SKM-1 (cell line): ENCODE measurements at regions not wholly inside any gene's neighbourhood (a gene's known extent, or its start where the extent isn't known, plus 50 kb on each side); places are given as distances from the start of the nearest gene placed in this dataset.
"Not testable (repeated sequence)": the region's sequence is repeated elsewhere in the genome, so short reads cannot be mapped to it uniquely, and the experiment has no call there.

Experiments used
- DNase-seq: peaks from one replicate; lab custom pipeline; 2025; ENCODE audit not compliant: unreplicated experiment; lab: John Stamatoyannopoulos, UW

DNA sequence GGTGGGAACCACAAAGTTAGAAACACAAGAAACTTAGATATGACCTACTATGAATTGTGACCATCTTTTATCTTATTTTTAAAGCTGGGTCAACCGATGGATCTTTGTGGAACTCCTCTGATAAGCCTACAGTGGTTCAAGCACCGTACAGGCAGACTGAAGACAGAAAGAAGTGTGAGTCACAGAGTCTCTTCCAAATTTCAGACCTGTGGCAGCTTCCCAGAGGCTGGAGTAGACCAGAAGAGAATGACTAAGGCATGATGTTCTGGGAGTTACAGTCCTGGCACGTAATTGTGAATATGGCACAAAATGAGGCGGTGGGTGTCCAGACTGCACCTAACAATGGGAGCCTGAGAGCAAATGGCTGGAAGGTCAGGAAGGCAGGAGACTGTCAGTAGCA lies 70.0 kb downstream of the LMO4 start:
- DNase-seq = no peak

DNA sequence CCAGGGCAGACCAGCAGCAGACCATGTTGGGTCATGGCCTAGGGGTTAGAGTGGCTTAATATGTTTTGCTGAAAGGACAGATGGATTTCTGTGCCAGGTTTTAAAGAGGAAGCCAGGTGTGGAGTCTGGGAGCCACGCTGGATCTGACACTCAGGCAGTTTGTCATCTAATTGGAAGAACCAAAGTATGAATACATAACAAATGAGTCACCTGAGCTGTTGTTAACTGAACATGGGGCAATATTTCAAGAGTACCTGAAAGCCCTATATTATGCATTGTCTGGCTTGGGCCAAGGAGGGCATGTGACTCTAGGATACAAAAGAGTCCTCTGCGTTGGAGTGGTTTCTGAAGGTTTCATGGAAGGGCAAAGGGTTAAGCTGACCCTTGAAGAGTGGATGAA lies 70.6 kb downstream of the LMO4 start:
- DNase-seq = no peak

DNA sequence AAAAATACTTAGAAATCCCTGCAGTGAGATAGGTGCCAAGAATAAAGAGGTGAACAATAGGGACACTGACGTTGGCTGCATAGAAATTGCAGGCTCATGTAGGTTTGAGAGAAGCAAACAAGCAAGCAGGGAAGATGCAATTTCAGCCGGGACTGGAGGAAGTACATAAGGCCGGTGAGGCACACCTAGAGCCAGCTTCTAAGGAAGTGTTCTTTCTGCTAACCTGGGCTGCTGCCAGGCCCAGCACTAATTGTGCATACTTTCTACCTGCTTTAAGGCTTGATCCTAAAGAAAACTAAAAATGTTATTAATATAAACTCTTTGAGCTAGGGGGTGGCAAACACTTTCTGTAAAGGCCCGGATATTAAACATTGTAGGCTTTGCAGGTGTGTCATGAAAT lies 71.0 kb downstream of the LMO4 start:
- DNase-seq = no peak

DNA sequence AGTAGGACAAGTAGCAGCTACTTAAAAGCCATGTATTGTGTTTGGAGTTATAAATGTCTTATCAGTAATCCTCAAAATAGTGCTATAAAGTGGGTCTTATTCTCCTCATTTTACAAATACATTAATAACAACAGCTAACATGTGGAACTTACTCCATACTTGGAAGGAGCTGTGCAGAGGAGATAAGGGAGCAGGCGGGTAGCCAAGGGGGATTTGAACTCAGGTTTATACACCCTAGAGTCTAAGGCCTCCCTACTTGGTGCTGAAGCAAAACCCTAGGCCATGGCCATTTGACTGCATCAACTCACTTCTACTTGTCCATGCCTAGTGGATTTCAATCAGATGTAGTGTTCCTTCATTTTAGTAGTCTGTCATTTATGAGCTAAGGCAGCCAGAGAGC lies 72.1 kb downstream of the LMO4 start:
- no peak for DNase-seq

DNA sequence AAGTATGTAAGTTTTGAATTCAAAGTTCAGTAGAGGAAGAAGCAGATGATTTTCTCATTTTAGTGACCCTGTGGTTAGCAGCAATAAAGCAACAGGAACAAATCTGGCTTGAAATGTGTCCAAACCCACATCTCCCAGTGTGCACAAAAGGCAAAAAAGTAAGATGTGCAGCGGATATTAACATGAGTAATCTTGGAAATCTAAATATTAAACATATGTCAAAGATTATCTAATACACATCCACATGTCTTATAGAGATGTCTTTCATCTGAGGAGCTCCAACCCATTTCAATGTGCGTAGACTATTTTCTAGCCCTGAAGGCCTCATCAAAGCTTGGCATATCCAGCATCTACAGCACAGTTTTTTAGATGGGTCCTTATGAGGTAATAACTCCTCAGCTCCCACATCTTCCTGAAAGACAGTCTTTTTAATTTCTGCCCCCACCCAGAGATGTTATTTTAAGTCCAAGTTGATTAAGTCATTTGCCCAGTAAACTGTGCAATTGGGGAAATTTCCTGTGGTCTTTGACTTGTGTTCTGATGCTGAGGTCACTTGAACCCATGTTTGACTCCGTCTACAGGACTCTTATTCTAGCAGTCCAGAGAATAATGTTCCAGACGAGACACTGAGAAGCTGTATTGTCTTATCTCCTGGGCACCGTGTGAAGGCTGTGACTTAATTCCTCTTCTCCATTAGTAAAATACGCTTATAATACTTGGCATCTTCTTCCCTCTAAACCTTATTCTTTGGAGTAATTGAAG lies 73.7 kb downstream of the LMO4 start:
- DNase-seq = no peak

DNA sequence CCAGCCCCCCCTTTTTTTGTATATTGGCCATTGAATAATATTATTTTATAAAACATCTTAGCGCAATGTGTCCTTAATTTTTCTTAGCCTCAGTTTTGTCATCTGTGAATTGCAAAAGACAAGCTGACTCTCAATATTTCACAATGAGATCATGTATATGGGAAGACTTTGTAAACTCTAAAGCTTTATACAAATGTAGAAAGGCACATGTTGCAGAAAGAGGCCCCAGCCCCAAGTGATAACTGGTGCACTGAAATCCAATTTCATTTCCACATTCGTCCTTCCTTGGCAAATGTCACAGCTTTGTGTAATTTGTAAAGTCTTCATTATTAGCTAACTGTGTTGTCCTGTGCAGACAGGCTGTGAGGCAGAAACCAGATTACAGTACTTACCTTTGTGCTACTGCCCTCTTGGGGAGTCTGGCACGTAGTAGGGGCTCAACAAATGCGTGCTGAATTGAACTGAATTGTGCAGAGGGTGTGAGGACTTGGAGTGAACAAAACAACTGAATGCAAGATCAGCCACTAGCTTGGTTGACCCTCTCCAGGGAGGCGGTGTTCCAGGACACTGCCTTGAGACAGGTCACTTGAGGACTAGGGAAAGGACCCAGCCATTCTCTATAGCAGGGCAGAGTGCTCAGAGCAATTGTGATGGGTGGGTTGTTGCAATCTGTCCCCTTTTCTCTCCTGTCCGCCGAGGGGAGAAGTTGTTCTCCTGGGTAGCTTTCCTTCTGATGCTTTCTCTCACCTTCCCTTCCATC lies 74.6 kb downstream of the LMO4 start:
- DNase-seq = no peak

DNA sequence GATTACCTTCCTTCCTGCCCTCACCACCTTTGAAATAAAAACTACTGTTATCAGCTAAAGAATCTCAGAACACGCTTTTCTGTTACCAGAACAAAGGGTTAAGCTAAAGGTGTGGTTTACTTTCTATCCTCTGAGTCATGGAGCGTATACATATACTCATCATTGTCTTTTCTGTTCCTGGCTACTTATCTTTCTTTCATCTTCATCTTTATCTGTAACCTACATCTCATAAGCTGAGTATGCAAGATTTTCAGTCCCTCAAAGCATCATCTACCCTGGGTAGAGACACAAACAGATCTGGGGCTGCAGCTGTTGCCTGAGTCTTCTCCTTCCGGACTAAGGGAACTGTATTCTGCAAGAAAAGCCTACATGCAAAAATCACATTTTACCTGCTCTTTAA lies 75.6 kb downstream of the LMO4 start:
- DNase-seq = no peak

DNA sequence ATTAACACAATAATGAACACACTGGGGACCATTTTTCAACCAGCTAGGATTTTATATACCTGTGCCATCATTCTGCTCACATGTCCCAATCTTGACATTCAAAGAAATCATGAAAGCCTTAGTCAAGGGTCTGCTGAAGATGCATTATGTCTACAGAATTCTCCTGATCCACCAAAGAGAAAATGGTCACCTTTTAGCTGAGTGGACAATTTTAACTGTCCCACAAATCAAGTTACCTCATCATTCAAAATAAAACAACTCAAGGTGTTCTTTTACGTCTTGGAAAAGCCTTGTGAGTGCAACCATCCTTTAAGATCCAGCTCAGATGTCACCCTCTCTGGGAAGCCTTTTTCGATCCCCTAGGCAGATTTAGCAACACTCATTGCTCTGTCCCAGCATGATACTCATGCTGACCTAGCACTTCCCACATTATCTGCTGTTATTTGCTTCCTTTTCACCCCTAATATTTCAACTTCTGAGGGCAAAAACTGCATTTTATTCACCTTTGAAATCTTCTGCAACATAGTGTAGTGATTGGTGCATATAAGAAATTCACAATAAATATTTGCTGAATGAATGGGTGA lies 80.1 kb downstream of the LMO4 start:
- DNase-seq = no peak

DNA sequence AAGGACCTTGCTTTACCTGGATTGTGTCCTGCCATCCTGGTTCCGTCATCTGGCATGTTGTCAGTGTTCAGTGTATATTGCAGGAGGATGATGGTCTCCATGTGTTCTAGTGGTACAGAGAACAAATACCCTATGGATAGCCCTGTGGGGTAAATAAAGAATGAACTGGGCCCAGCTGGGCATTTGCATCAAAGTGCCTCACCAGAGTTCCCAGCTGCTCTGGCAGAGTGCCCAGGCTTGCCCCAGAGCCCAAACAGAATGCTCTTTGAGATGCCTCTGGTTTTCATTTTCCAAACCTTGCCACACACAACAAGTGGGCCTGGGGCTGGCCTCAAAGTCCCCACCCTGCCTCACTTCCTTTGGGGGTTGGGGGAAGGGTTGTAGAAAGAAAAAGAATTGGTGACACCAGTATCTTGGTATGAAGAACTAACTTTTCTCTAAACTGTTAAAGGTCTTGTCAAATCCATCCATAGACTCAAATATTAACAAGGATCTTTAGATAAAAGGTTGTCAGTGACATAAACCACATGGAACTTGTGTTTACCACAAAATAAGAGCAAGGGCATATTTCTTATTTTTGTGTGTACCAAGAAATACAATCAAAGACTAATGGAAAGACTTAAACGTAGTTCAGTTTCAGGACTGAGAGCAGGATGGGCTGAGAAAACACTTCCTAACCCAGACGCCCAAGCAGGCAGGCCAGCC lies 82.2 kb downstream of the LMO4 start:
- no peak for DNase-seq

DNA sequence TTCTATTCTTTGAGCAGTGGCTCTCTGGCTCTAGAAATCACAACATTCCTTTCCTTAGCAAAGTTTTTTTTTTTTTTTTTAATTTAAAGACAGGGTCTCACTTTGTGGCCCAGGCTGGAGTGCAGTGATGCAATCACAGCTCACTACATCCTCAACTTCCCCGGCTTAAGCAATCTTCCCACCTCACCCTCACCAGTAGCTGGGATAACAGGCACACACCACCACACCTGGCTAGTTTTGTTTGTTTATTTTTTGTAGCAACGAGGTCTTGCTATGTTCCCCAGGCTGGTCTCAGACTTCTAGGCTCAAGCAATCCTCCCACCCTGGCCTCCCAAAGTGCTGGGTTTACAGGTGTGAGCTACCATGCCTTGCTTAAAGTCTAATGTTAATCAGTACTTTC lies 85.2 kb downstream of the LMO4 start:
- DNase-seq = not testable (repeated sequence)

DNA sequence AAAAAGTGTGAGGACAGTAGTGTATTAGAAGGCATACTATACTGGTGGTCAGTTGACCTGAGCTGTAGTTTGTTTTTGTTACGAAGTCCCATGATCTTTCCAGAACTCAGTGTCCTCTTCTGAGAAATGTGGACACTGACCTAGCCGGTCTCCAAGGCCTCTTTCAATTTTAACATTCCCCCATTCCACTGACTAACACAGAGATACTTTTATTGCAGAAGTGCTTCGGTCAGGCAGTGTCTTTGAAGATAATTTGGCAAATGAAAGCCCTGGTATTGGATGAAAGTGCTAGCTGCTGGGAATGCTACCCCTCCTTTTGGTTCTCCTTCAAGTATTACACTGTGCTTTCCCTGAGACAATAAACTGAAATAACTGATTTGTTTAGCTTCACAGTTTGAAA lies 89.4 kb downstream of the LMO4 start:
- DNase-seq = no peak

DNA sequence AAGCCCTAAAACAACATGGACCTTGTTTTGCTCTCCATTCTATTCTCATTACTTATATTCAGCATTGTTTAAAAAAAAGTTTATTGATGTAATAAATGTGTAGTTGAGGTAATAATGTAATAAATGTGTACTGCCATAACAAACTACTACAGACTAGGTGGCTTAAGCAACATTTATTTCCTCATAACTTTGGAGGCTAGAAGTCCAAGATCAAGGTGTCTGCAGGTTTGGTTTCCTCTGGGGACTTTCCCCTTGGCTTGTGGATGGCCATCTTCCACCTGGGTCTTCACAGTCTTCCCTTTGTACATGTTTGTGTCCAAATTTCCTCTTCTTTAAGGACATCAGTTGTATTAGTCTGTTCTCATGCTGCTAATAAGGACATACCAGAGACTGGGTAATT lies 93.1 kb downstream of the LMO4 start:
- no peak for DNase-seq

DNA sequence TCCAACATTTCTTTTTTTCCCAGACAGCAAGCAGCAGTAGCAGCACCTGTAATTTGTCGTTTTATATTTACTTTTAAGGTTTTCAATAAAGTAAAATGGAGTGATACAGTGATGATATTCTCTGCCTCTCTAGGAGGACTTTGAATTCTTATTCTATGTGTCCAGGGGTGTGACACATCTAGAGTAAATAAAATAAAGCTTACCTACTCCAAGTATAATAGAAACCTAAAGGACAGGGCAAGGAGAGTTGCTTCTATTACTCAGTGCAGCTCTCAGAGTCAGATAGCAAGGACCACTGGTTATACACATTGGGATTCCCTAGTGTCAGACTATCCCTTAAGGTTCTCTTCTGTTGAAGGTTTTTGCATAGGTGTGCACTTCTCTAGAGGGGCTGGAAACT lies 95.9 kb downstream of the LMO4 start:
- no peak for DNase-seq

DNA sequence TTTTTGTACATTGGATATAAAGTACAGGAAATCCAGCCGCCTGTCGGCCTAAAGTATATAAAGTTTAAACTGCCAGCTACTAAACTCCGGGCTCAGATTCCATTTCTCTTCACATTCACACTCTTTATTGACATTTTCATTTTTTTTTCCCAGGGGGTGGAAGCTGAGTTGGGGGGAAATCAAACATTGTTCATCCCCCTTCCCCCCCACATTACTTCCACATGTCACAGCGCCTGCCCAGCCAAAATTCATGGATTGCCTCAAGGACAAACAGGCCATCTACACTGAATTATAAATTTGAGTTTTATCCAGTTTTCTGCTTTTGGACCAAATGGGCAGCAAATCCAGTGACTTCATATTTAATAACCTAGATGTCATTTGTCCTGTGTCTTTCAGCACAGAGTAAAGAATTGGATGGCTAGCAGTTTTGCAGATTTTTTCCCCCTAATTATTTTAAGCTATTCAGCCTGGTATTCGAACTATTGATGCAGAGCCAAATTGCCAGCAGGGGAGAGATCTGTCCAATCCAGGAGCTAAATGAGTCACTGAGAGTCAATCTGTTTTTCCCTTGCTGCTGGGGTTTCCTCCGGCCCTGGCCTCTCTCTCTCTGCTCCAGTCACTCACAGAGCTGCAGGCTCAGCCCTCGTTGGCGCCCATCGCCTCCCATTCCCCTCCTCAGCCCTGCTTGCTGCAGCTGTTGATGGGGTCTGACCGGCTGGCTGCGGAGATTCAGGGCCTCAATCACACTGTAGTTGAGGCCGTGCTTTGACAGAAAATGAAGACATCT lies 98.0 kb downstream of the LMO4 start:
- DNase-seq = no peak

DNA sequence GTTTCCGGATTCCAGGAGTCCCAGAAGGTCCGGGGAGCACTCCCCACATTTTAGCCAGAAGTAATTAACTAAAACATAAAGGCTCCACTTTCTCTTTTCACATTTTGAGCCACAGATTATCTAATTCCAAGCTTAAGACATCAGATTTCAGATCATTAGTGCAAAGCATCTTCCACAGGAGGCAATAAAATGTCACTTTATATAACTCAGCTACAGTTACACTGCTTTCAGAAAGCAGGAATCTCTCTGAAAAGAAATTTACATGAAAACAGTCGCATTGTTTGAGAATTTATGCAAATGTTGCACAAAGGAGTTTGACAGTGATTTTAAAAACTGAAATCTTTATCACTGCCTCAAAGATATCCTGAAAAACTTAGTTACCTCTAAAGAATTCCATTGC lies 99.7 kb downstream of the LMO4 start:
- no peak for DNase-seq

DNA sequence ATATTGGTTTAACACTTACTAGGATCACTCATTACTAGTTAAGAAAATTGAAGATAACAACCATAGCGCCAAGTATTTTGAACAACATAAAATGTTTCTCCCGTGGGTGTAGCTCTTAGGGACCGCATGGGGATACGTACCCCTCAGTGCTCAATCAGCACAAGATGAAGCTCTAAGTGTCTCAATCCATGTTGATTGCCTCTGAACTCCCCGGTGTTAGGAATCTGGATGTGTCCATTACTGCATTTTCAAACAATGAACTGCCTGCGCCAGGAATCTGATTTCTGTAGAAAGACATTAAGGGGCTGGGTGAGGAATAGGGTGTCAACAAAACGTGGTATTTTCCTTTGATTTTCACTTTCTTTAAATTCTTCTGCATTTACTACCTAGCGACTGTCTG lies 100.2 kb downstream of the LMO4 start:
- no peak for DNase-seq

DNA sequence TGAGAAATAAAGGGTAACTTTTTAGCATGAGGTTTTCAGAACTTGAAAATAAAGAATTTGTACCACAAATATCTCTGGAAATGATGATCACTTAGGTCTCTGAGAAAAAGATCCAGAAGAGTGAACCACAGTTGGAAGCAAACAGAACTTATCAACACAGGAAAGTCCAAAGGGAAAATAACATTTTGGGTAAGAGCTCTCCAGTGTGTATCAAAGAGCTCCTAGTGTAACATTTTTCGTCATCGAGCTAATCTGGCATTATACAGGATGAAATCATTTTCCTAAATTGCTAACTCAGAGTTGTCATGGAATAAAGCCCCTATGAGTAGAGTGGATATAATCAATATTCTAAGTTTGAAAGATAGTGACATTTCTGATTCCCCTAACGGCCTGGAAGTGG lies 104.0 kb downstream of the LMO4 start:
- no peak for DNase-seq

DNA sequence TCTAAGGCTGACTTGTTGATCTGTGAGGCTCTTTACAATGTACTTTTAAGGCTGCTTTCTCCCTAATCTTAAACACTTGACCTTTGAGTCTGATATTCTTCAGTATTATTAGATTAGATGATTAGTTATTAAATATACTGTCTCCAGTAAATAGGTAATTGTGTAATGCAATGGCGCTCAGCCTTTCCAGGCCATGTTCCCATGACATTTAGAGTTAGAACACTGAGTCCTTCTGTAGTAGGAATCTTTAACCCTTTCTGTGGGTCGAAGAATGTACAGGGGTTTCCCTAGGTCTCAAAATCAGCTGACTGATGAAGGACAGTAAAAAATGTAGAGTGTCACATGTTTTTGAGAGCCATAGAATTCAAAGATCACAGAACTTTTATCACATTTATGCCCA lies 104.4 kb downstream of the LMO4 start:
- DNase-seq = not testable (repeated sequence)

DNA sequence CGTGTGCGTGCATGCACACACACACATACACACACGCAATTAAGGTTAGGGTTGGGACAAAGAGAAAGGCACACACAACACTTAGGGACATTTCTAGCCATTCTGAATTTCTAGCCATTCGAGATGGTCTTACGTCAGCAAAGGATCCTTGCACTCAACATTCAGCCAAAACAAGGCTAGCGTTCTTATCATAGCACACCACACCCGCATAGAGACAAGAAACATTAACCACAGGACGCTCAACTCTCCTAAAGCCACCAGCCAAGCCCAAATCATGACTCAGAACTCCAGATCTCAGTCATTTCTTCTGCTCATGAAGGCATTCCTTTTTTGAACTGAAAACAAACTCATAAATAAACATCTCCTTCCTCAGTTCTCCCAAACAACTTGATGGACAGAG lies 106.8 kb downstream of the LMO4 start:
- DNase-seq = no peak

DNA sequence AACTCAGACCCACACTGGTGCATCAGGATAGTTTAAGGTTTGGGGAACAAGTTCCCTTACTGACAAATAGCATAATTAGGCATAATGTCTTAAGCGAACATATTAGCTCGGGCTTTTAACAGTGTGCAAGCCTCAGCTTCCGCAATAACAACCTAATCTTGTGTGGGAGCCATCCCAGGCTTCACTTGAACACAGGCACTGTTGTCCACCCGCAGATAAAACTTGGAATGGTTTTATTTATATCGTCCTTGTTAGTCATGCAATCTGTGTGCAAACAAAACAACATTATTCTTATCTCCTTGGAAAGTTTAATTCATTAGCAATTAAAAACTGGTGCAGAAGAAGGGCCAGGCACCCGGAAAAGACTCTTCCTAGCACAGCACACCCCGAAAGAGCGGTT lies 107.4 kb downstream of the LMO4 start:
- DNase-seq = not testable (repeated sequence)

DNA sequence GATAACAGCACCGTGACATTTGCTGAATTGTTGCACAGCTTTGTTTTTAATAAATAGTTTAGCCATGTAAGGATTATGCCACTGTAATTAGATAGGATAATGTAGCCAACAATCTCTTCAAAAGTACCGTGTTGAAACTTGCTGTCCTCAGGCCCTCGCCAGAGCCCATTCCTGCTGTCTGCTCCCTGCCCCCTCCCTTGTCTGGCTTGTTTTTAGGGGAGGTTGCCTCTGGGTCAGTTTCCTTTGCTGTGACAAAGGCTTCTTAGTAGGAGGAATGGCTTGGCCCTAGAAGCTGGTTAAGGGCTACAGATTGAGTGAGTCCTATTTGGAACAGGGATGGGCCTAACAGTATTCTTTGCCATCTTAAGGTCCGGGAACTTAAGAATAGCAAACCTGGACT lies 107.9 kb downstream of the LMO4 start:
- no peak for DNase-seq
